Activated CD4-positive, alpha-beta memory T cell treated with anti-CD3 and anti-CD28 coated beads, Interleukin-2, amount 10 ng/mL, durations not matched to agents 7 days and 5 days (primary cell): ENCODE measurements at regions not wholly inside any gene's neighbourhood (a gene's known extent, or its start where the extent isn't known, plus 50 kb on each side); places are given as distances from the start of the nearest gene placed in this dataset.

Experiments
- CTCF ChIA-PET: fragments of 350-600 bp; sonication (Branson Sonifier 250); formaldehyde crosslinking; loops from one replicate; lab custom pipeline; 2021; ENCODE audit warnings: antibody characterized with exemption, inconsistent platforms; lab: Charles Lee
- POLR2A ChIA-PET: fragments of 350-600 bp; sonication (Branson Sonifier 250); formaldehyde crosslinking; loops from one replicate; lab custom pipeline; 2021; ENCODE audit warnings: antibody characterized with exemption; lab: Charles Lee
- DNase-seq: peaks from one replicate; pipeline ENCODE4 v3.0.0-alpha.2; 2020
- H3K27ac Mint-ChIP-seq: one replicate; pipeline ENCODE4 v1.8.0; 2021; ENCODE audit warnings: mild to moderate bottlenecking, mixed read lengths
- H3K27me3 Mint-ChIP-seq: one replicate; pipeline ENCODE4 v1.8.0; 2021; ENCODE audit warnings: mixed read lengths
- H3K36me3 Mint-ChIP-seq: one replicate; pipeline ENCODE4 v1.8.0; 2021; ENCODE audit warnings: low read depth, mixed read lengths
- H3K4me1 Mint-ChIP-seq: one replicate; pipeline ENCODE4 v1.8.0; 2021; ENCODE audit warnings: mixed read lengths
- H3K4me3 Mint-ChIP-seq: one replicate; pipeline ENCODE4 v1.8.0; 2021; ENCODE audit warnings: mild to moderate bottlenecking, mixed read lengths
- H3K9me3 Mint-ChIP-seq: one replicate; pipeline ENCODE4 v1.8.0; 2021; ENCODE audit warnings: mixed read lengths

DNA sequence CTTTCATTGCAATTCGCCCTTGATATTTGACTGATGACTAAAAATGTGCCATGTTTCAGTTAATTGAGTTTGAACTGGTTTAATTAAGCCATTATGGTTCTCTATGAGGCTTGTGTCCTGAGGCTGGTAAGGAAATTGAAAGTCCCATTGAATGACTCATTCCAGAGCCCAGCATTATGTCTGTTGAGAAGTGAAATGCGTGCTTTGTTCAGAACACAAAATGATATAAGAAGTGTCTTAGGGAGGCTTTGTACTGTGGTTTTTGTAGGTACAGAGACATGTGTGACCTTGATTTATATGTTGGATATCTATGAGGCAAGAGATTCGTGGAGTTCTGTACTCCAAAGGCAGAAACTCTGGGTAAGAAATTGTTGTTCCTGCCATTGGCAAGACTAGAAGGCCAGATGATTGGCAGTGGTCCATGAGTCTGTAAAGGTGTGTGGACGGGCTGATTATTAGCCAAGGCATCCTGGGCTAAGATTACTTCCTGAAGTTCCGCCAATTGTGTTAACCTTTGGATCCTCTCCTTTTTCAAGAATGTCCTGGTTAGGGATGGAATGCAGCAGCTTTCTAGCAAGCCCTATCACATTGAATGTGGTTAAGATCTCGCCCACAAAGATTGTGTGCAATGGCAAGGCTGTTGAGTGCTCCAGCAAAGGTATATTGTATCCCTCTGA is 103.7 kb downstream of the NPIPB5 start:
- POLR2A ChIA-PET, result no interaction called here
- CTCF ChIA-PET, result no interaction called here
- no peak for DNase-seq
- H3K4me3 Mint-ChIP-seq, result no peak overlapping the region
- H3K27ac Mint-ChIP-seq, result no peak overlapping the region
- H3K27me3 Mint-ChIP-seq, result peaks cover 5% of the 10 kb centered on the region
- no peaks in the 10 kb centered on the region for H3K9me3 Mint-ChIP-seq
- no peaks in the 10 kb centered on the region for H3K4me1 Mint-ChIP-seq
- H3K36me3 Mint-ChIP-seq, result no peaks in the 10 kb centered on the region

DNA sequence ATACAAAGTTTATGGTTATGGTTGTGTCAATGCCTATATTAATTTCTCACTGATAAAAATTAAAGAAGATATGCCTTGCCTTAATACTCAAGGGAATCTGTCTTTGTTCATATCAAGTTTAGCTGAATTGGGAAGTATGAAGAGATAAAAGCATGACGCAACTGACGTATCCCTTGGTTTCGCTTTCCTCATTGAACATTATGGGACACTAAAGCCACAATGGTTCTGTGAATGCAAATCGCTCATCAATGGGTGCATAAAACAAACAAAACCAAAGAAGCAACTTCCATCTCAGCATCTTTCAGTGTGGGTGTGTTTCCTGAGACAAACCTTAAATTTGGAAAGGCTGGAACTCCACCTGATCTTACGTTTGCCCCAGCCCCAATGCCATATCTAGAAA is 108.2 kb downstream of the NPIPB5 start:
- Mint-ChIP-seq H3K9me3 (no peaks in the 10 kb centered on the region), H3K4me3 (no peak overlapping the region), H3K27ac (no peak overlapping the region), H3K27me3 (peaks cover 8% of the 10 kb centered on the region), H3K36me3 (no peaks in the 10 kb centered on the region), H3K4me1 (no peaks in the 10 kb centered on the region)
- no peak for DNase-seq
- ChIA-PET POLR2A (no interaction called here), CTCF (interaction anchor here (0.7 kb wide), 1 partner anchor 224 kb away, joined by 3 read pairs; no protein-coding TSS in a partner anchor)

DNA sequence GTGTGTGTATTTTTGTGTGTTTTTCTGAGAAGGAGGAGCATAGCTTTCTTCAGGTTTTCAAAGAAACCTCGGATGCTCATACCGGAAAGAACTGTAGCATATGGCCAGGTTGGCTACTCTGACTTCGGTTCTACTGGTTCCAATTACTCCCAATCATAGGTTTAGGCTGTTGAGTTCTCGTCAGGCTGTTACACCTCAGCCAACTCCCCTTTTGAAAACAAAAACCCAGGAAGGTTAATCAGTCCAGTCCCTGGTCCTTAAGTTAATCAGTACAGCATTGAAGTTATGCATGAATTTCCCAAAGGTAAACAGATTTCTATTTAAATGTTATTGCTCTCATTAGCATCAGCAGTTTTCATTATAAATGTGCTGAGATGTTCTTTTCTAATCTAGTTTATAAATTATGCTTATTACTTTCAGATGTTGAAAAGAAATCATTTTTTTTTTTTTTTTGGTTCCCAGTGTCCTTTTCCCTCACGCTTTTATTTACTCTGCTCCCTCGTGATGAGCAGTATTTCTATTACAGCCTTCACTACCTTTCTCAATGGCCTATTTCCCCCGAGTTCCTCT is 111.0 kb downstream of the NPIPB5 start:
- Mint-ChIP-seq H3K27me3 (peaks cover 8% of the 10 kb centered on the region), H3K36me3 (no peaks in the 10 kb centered on the region), H3K4me1 (no peaks in the 10 kb centered on the region), H3K27ac (no peak overlapping the region), H3K9me3 (no peaks in the 10 kb centered on the region), H3K4me3 (no peak overlapping the region)
- ChIA-PET POLR2A (no interaction called here), CTCF (no interaction called here)
- DNase-seq, result no peak

DNA sequence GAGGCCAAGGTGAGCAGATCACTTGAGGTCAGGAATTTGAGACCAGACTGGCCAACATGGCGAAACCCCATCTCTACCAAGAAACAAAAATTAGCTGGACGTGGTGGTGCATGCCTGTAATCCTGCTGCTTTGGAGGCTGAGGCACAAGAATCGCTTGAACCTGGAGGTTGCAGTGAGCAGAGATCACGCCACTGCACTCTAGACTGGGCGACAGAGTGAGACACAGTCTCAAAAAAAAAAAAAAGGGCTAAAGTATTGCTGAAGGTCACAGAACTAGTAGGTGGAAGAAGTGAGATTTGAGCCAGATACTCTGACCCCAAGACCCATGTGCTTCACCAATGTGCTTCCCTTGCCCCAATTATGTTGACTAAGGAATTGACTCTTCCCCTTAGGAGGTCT is 112.0 kb downstream of the NPIPB5 start:
- ChIA-PET CTCF (no interaction called here), POLR2A (no interaction called here)
- Mint-ChIP-seq H3K4me1 (no peaks in the 10 kb centered on the region), H3K4me3 (no peak overlapping the region), H3K36me3 (no peaks in the 10 kb centered on the region), H3K27ac (no peak overlapping the region), H3K27me3 (peaks cover 8% of the 10 kb centered on the region), H3K9me3 (no peaks in the 10 kb centered on the region)
- DNase-seq, result no peak

DNA sequence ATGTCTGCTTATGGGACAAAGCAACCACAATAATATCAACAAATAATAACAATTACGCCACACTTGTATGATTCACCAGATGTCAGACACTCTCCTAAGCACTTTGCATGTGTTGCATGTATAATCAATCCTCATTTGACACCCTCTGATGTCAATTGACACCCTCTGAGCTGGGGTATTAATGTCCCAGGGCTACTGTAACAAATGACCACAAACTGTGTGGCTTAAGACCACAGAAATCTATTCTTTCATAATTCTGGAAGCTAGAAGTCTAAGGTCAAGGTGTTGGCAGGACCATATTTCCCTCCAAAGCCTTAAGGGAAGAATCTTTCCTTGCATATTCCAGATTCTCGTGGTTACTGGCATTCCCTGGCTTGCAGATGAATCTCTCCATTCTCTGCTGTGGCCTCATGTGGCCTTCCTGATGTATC is 112.7 kb downstream of the NPIPB5 start:
- H3K4me3 Mint-ChIP-seq, result no peak overlapping the region
- H3K36me3 Mint-ChIP-seq, result no peaks in the 10 kb centered on the region
- H3K4me1 Mint-ChIP-seq, result no peaks in the 10 kb centered on the region
- ChIA-PET POLR2A (no interaction called here), CTCF (no interaction called here)
- DNase-seq, result no peak
- no peak overlapping the region for H3K27ac Mint-ChIP-seq
- H3K9me3 Mint-ChIP-seq, result no peaks in the 10 kb centered on the region
- peaks cover 8% of the 10 kb centered on the region for H3K27me3 Mint-ChIP-seq

DNA sequence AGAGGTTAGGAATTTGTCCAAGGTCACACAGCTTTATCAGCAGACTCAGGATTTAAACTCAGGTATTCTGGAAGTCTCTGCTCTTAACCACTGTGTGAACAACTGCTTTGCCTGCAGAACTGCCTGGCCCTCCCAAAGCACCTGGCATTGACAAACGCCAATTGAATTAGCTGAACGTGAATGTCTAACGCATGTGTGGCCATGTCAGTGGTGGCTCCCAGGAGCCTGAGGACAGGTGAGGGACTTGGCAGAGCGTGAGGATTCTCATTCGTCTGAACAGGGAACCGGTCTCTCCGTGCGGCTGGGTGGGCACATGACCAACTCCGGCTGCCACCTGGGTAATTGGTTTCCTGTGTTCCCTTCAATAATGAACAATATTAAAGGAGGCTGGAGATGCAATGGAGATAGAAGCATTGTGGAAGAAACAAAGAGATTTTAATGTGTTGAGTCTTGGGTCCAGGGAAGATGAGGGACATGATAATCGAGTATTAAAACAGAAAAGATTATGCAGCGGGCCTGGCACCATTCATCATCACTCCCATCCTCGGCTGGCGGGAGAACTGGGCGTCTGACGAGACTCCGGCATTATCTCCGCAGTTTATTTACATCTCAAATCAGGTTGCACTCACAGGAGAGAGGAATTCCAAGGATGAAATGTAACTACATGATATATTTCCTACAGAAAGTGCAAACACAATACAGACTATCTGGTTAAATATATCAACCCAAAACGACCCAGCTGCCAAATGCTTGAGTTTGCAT is 113.5 kb downstream of the NPIPB5 start:
- ChIA-PET POLR2A (no interaction called here), CTCF (no interaction called here)
- Mint-ChIP-seq H3K4me3 (no peak overlapping the region), H3K27me3 (peaks cover 4% of the 10 kb centered on the region), H3K4me1 (no peaks in the 10 kb centered on the region), H3K9me3 (no peaks in the 10 kb centered on the region), H3K36me3 (no peaks in the 10 kb centered on the region), H3K27ac (no peak overlapping the region)
- DNase-seq, result no peak

DNA sequence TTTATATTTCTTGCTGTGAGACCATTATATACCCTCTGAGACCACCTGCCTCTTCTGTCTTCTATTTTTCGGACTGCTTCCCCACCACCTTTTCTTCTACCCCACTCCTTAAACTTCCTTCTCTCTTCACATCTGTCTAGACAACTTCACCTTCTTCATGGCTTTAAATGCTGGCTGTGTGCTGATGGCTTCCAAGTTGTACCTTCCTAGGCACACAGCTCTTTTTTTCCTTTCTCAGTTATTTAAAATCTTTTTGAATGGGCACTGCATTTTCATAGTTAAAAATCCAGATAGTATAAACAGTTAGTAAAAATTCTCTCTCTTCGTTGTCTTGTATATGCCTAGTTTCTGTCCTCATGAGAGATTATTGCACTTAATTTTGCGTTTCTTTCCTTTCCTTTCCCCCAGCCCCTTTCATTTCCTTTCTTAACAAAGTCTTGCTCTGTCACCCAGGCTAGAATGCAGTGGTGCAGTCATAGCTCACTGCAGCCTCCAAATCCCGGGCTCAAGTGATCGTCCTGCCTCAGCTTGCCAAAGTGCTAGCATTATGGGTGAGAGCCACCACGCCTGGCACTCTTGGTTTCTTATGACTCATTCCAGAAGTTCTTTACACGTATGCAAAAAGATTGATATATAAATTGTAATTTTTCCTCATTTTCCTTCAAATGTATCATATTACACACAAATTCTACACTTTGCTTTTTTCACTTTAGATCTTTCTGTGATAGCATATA is 114.3 kb downstream of the NPIPB5 start:
- no peak overlapping the region for H3K4me3 Mint-ChIP-seq
- POLR2A ChIA-PET, result no interaction called here
- no peaks in the 10 kb centered on the region for H3K36me3 Mint-ChIP-seq
- DNase-seq, result no peak
- CTCF ChIA-PET, result no interaction called here
- no peak overlapping the region for H3K27ac Mint-ChIP-seq
- no peaks in the 10 kb centered on the region for H3K4me1 Mint-ChIP-seq
- no peaks in the 10 kb centered on the region for H3K9me3 Mint-ChIP-seq
- peaks cover 4% of the 10 kb centered on the region for H3K27me3 Mint-ChIP-seq

DNA sequence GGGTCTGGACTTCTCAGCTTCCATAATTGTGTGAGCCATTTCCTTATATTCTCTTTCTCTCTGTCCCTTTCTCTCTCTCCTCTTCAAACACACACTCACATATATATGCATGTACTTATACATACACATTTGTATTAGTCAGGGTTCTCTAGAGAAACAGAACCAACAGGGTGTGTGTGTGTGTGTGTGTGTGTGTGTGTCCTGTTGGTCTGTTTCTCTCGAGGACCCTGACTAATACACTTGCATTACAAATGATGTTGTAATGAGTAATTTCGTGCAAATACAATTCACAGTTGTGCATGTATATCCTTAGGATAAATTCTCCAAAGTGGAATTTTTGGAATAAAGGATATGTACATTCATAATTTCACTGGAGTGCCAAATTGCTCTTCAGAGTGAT is 115.3 kb downstream of the NPIPB5 start:
- no peaks in the 10 kb centered on the region for H3K36me3 Mint-ChIP-seq
- H3K9me3 Mint-ChIP-seq, result no peaks in the 10 kb centered on the region
- peaks cover under 1% of the 10 kb centered on the region for H3K27me3 Mint-ChIP-seq
- ChIA-PET CTCF (no interaction called here), POLR2A (no interaction called here)
- H3K4me3 Mint-ChIP-seq, result no peak overlapping the region
- no peak for DNase-seq
- H3K27ac Mint-ChIP-seq, result no peak overlapping the region
- H3K4me1 Mint-ChIP-seq, result no peaks in the 10 kb centered on the region

DNA sequence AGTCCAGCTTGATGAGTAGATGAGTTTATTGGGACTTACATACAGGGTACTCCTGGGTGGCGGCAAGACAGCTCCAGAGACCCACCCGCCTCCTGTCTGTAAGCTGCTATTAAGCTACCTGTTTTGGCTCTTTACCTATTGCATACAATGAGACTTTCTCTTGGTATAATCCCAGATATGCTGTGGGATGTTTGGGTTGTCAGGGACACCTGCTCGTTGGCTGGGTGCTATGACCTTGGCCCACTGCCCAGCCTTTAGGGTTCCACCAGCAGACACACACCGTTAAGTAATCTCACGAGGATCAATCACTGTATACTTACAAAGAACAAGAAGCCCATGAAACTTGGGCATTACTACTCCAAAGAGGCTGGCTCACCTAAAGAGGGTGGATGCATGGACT is 116.4 kb downstream of the NPIPB5 start:
- H3K4me1 Mint-ChIP-seq, result no peaks in the 10 kb centered on the region
- no peak overlapping the region for H3K4me3 Mint-ChIP-seq
- H3K27me3 Mint-ChIP-seq, result no peaks in the 10 kb centered on the region
- no peak for DNase-seq
- H3K9me3 Mint-ChIP-seq, result no peaks in the 10 kb centered on the region
- no peaks in the 10 kb centered on the region for H3K36me3 Mint-ChIP-seq
- H3K27ac Mint-ChIP-seq, result no peak overlapping the region
- ChIA-PET CTCF (no interaction called here), POLR2A (no interaction called here)

DNA sequence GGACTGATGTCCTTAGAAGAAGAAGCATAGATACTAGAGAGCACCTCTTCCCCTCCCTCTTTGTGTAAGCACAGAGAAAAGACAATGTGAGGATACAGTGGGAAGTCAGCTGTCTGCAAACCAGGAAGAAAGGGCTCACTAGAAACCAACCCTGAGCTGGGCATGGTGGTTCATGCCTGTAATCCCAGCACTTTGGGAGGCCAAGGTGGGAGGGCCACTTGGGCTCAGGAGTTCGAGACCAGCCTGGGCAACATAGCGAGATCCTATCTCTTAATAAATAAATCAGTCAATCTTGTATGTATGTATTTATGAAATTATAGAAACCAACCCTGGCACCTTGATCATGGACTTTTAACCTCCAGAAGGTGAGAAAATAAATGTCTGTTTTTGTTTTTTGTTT is 118.3 kb downstream of the NPIPB5 start:
- POLR2A ChIA-PET, result no interaction called here
- no peak overlapping the region for H3K4me3 Mint-ChIP-seq

DNA sequence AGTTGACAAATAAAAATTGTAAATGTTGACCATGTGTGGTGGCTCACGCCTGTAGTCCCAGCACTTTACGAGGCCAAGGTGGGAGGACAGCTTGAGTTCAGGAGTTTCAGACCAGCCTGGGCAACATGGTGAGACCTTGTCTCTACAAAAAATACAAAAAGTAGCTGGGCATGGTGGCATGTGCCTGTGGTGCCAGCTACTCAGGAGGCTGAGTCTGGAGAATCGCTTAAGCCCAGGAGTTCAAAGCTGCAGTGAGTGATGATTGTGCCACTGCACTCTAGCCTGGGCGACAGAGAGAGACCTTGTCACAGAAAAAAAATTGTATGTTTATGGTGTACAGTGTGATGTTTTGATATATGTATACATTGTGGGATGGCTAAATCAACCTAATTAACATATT is 119.6 kb downstream of the NPIPB5 start:
- peaks cover 6% of the 10 kb centered on the region for H3K27me3 Mint-ChIP-seq
- POLR2A ChIA-PET, result no interaction called here
- H3K36me3 Mint-ChIP-seq, result no peaks in the 10 kb centered on the region
- no peak overlapping the region for H3K4me3 Mint-ChIP-seq
- H3K4me1 Mint-ChIP-seq, result no peaks in the 10 kb centered on the region
- H3K9me3 Mint-ChIP-seq, result no peaks in the 10 kb centered on the region
- H3K27ac Mint-ChIP-seq, result no peak overlapping the region
- CTCF ChIA-PET, result no interaction called here
- DNase-seq, result no peak

More for the DNA sequence above, 118.3 kb downstream of the NPIPB5 start:
- peaks cover 6% of the 10 kb centered on the region for H3K27me3 Mint-ChIP-seq
- CTCF ChIA-PET, result no interaction called here
- no peaks in the 10 kb centered on the region for H3K4me1 Mint-ChIP-seq
- H3K9me3 Mint-ChIP-seq, result no peaks in the 10 kb centered on the region
- H3K36me3 Mint-ChIP-seq, result no peaks in the 10 kb centered on the region
- H3K27ac Mint-ChIP-seq, result no peak overlapping the region
- no peak for DNase-seq

DNA sequence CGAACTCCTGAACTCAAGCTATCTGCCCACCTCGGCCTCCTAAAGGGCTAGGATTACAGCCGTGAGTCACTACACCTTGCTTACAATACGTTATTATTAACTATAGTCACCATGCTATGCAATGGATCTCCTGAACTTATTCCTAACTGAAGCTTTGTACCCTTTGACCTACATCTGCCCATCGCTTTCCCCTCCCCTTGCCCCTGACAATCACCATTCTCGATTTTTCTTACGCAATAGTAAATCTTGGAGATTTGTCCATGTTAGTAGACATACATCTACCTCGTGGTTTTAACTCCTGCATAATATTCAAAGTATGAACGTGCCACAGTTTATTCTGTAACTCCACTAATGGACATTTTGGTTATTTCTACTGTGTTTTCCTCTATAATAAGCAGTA is 120.6 kb downstream of the NPIPB5 start:
- DNase-seq, result no peak
- Mint-ChIP-seq H3K4me3 (no peak overlapping the region), H3K36me3 (no peaks in the 10 kb centered on the region), H3K9me3 (no peaks in the 10 kb centered on the region), H3K4me1 (no peaks in the 10 kb centered on the region), H3K27ac (no peak overlapping the region), H3K27me3 (peaks cover 8% of the 10 kb centered on the region)
- POLR2A ChIA-PET, result no interaction called here
- CTCF ChIA-PET, result interaction anchor here (0.6 kb wide), 1 partner anchor 1667 kb away, joined by 3 read pairs; no protein-coding TSS in a partner anchor

DNA sequence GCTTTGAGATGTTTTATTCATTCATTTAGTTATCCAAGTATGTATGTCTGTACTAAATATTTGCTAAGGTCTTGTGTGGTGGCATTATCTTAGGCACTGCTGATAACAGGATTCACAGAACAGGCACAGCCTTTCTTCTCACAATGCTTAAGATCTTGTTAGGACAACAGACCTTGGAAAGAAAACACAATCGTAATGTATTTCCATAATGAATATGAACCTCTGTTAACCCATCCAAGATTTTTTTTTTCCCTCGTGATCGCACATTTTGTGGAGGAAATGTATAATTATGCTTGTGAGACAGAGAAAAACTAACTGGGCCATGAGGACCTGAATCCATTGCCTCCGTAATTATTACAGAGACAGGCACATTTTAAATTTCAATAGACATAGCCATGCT is 121.9 kb downstream of the NPIPB5 start:
- no peaks in the 10 kb centered on the region for H3K4me1 Mint-ChIP-seq
- POLR2A ChIA-PET, result no interaction called here
- DNase-seq, result no peak
- H3K36me3 Mint-ChIP-seq, result no peaks in the 10 kb centered on the region
- CTCF ChIA-PET, result no interaction called here
- no peak overlapping the region for H3K27ac Mint-ChIP-seq
- peaks cover 8% of the 10 kb centered on the region for H3K27me3 Mint-ChIP-seq
- no peak overlapping the region for H3K4me3 Mint-ChIP-seq
- H3K9me3 Mint-ChIP-seq, result no peaks in the 10 kb centered on the region
